Peyer's patch (tissue), 4 donors: ENCODE measurements at regions not wholly inside any gene's neighbourhood (a gene's known extent, or its start where the extent isn't known, plus 50 kb on each side); places are given as distances from the start of the nearest gene placed in this dataset.

Source experiments
- CTCF ChIP-seq, 6 experiments: fragments of 450-650 bp in 4 of 6; fragments of 200-600 bp in 2 of 6; sonication (generic) in 1 of 6; IDR thresholded peaks; one replicate each; pipeline ENCODE4 v1.5.1; 2017 to 2019; ENCODE audit warnings: antibody characterized with exemption in 6 of 6, mild to moderate bottlenecking in 3 of 6, moderate library complexity in 1 of 6
- POLR2A ChIP-seq, 2 donors: fragments of 450-650 bp; IDR thresholded peaks; one replicate each; pipeline ENCODE4 v1.5.1; 2017; ENCODE audit warnings: antibody characterized with exemption in 2 of 2, mild to moderate bottlenecking in 2 of 2, moderate library complexity in 2 of 2

- TF ChIP-seq CTCF (IDR thresholded peaks at IDR 0.05), result no peak
- TF ChIP-seq POLR2A (IDR thresholded peaks at IDR 0.05), result no peak
These were observed 240.6 kb upstream of the GOLIM4 start for GRCh38 chr3:168336276-168336675.
